GM21528 (cell line): ENCODE measurements at regions not wholly inside any gene's neighbourhood (a gene's known extent, or its start where the extent isn't known, plus 50 kb on each side); places are given as distances from the start of the nearest gene placed in this dataset.
"Not testable (repeated sequence)": the region's sequence is repeated elsewhere in the genome, so short reads cannot be mapped to it uniquely, and the experiment has no call there.

Experiments
- ATAC-seq: cut with Tn5 transposase; IDR thresholded peaks from one replicate; pipeline ENCODE4 v1.9.1; 2021; ENCODE audit warnings: mild to moderate bottlenecking, moderate library complexity; ENCODE audit not compliant: unreplicated experiment, low FRiP score

DNA sequence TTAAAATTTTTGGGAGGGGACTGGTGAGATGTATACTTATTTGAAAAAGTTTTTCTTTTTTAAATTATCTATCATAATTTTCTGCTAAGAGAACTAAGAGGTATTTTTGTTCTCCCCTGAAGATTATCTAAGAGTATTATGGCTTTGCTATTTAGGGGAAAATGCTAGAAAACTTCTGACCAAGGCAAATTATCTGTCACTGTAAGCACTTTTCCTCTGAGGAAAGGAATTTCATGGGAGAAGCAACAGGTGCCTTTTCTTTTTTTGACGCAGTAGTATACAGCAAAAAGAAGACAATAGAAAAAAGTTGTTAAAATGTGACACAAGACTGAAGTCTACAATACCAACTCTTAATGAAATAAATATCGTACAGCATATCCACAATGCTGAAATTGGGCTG, 201.6 kb upstream of the NANOGP8 start:
- ATAC-seq, result no peak

- no peak for ATAC-seq
These were observed 197.9 kb upstream of the NANOGP8 start for GRCh38 chr15:35282965-35283496.

DNA sequence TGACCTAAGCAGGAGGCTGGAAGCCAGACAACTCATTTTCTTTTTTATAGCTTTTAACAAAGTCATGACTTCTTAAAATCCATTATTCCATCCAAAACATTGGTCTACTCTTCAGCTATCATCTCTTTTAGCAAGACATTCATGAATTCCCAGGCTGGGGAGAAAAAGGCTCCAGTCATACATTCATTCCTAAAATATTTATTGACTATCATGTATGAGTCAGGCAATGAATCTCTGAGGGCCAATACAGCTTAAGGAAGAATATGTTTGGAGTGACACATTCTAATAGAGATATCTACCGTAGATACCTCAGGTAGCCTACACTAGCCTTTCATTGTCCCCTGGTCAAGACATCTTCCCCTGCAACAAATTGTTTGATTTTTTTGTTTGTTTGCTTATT, 196.4 kb upstream of the NANOGP8 start:
- no peak for ATAC-seq

DNA sequence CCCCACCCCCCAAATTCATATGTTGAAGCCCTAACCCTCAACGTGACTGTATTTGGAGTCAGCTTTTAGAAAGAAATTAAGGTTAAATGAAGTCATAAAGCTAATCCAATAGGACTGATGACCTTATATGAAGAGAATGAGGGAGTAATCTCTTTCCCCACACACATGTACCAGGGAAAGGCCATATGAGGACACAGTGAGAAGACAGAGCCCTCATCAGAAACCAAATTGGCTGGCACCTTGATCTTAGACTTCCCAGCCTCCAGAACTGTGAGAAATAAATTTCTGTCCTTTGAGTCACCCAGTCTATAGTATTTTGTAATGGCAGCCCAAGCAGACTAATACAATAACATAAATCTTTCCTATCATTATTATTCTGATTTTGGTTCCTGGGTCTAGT, 194.7 kb upstream of the NANOGP8 start:
- ATAC-seq, result no peak

GRCh38 chr15:35271371-35272043, 186.4 kb upstream of the NANOGP8 start:
- ATAC-seq, result no peak

DNA sequence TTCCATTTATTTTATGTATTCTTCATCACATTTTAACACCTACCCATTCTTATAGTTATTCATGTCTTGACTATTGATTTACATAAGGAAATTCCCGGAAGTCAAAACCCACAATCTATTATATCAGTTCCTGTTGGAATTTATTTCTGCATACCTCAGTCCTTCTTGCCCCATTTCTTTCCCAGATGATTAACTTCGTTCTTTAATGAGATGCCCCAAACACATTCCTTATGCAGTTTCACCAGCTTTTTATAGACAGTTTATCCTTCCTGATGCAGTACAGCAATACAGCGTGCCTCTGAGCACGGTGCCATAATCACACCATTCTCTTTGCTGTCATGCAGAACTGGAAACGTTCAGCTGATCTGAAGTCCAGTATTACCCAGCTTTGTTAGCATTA, 175.8 kb upstream of the NANOGP8 start:
- no peak for ATAC-seq

DNA sequence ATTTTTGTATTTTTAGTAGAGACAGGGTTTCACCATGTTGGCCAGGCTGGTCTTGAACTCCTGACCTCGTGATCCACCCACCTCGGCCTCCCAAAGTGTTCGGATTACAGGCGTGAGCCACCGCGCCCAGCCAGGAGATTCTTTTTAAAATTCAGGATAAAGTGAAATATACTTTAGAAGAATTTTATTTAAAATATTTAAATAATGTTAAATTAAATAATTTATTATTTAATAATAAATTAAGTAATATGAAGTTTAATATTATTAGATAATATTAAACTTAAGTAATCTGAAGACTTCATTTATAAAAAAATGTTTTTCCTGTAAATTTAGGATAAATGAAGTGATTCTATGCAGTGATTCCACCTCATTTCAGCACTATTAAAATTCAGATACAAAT, 175.2 kb upstream of the NANOGP8 start:
- ATAC-seq, result not testable (repeated sequence)

GRCh38 chr15:35256551-35256950, 171.5 kb upstream of the NANOGP8 start:
- no peak for ATAC-seq

- no peak for ATAC-seq
These were observed 171.0 kb upstream of the NANOGP8 start for GRCh38 chr15:35256141-35256540.

GRCh38 chr15:35254908-35255307, 169.8 kb upstream of the NANOGP8 start:
- not testable (repeated sequence) for ATAC-seq

DNA sequence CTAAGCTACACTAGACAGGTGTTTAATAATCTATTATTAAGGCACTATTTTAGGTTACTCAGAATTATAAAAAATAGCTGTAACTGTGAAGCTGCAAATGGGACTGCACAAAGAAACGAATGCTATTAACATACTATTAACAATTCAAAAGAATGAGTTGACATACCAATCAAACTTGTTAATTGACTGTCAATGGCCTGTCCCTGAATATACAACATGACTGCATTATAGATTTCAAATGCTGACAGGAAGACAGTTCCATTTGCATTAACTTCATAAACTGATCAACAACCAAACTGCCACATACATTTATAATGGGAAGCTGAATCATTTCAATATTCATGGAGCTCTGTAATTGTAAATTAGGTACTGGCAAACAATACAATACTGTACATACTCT, 169.0 kb upstream of the NANOGP8 start:
- ATAC-seq, result no peak

DNA sequence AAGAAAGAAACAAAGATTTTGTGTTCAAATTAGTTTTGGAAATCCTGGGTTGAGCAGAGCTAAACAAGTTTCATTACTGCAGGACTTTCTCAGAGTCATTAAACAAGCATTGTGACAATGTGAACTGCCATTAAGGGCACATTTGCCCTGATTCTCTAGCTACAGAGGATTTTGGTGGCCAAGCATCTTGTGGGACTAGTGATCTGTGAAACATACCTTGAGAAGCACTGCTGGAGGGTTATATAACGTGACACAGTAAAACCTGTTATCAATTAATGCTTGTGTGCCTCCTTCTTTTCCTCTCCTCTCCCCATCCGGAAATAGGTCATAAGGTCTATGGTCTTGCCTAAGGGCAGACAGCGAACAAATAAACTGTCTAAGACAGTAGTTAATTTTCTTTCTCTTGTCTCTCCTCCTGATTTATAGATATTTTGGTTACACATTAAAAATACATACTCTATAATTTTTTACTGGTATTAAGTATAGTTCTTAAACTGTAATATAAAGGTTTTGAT, 167.3 kb upstream of the NANOGP8 start:
- ATAC-seq, result no peak

DNA sequence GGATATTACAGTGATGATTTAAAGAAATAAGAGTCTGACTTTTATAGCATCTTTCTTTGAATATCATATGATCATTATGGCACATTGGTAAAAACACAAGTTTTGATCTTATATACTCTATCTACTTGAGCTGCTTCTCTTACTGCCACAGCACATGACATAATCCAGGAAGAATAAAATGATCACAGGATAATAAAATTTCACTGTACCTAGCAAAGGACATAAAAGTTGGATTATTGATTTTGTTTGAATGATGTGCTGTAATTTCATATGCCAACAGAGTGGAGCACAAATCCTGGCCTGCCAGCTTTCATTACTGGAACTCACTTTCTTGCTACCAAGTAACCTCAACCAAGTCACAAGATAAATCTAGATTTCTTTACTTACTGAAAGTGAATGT, 162.1 kb upstream of the NANOGP8 start:
- ATAC-seq, result no peak

- no peak for ATAC-seq
These were observed 161.4 kb upstream of the NANOGP8 start for GRCh38 chr15:35246451-35246850.

GRCh38 chr15:35245681-35246080, 160.6 kb upstream of the NANOGP8 start:
- not testable (repeated sequence) for ATAC-seq

GRCh38 chr15:35244227-35244626, 159.1 kb upstream of the NANOGP8 start:
- no peak for ATAC-seq

DNA sequence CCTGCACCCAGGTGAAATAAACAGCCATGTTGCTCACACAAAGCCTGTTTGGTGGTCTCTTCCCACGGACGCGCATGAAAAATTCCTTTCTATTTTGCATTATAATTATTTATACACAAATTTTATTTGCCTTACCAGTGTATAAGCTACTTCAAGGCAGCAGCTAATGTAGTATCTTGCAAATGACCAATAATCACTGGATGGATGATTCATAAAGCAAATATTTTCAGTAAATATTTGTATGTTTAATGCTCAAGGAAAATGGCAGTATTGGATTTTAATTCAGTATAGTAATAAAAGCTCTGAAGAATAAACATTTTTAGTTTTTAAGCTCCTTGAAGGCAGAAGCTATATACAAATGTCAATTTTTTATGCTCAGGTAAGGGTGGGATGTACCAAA, 158.7 kb upstream of the NANOGP8 start:
- ATAC-seq, result no peak

GRCh38 chr15:35239693-35240092, 154.6 kb upstream of the NANOGP8 start:
- ATAC-seq, result not testable (repeated sequence)

- not testable (repeated sequence) for ATAC-seq
These were observed 153.4 kb upstream of the NANOGP8 start for GRCh38 chr15:35238448-35238847.

- no peak for ATAC-seq
These were observed 144.0 kb upstream of the NANOGP8 start for GRCh38 chr15:35229085-35229484.

GRCh38 chr15:35218215-35218614, 133.1 kb upstream of the NANOGP8 start:
- no peak for ATAC-seq

DNA sequence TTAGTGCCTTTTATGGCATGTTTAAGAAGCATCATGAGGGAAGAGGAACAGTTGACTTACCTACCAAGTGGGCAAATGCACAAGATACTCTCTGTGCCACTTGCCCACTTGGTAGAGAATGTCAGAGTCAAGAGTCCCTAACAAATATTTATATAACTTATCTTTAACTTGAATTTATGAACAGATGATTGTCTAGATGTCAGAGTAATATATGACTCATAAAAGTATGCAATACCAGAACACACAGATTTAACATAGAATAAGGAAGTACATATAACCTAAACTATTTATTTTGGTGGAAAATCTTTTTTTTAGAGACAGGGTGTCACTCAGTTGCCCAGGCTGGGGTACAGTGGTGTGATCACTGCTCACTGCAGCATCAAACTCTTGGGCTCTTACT, 130.0 kb upstream of the NANOGP8 start:
- no peak for ATAC-seq
